GM12865 (cell line): ENCODE measurements at regions not wholly inside any gene's neighbourhood (a gene's known extent, or its start where the extent isn't known, plus 50 kb on each side); places are given as distances from the start of the nearest gene placed in this dataset.

Experiments
- DNase-seq: peaks from one replicate; pipeline ENCODE4 v3.0.0; 2010; ENCODE audit warnings: low read depth
- H3K4me3 ChIP-seq: 2 replicates; pipeline ENCODE4 v1.5.1; 2011; ENCODE audit warnings: mild to moderate bottlenecking, low read depth, low read length, control low read depth
- CTCF ChIP-seq: IDR thresholded peaks from 2 replicates; pipeline ENCODE4 v1.5.1; 2011; ENCODE audit warnings: low read length, control low read depth, low read depth, inconsistent platforms; ENCODE audit not compliant: insufficient read depth; ENCODE audit errors: missing control alignments

DNA sequence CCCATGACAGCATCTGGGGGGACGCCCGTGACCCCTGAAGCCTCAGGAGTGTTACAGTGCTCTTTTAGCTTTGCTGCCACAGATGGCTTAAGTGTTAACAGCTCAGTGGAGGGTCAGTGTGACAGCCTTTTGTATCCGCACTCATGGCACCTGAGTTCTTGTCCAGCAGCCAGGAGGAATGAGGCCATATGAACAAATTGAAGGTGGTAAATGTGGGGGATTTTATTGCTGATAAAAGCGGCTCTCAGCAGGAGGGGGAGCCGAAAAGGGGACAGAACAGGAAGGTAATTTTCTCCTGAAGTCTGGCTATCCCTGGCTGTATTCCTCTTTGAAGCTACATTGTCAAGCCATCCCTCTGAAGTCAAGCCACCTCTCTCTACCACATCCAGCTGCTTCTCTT is 441.0 kb downstream of the RAPGEF2 start:
- H3K4me3 ChIP-seq: no peak overlapping the region
- no peak for TF ChIP-seq CTCF
- no peak for DNase-seq

GRCh38 chr4:159545556-159545955 is 442.7 kb downstream of the RAPGEF2 start:
- H3K4me3 ChIP-seq: no peak overlapping the region
- TF ChIP-seq CTCF: no peak
- no peak for DNase-seq

DNA sequence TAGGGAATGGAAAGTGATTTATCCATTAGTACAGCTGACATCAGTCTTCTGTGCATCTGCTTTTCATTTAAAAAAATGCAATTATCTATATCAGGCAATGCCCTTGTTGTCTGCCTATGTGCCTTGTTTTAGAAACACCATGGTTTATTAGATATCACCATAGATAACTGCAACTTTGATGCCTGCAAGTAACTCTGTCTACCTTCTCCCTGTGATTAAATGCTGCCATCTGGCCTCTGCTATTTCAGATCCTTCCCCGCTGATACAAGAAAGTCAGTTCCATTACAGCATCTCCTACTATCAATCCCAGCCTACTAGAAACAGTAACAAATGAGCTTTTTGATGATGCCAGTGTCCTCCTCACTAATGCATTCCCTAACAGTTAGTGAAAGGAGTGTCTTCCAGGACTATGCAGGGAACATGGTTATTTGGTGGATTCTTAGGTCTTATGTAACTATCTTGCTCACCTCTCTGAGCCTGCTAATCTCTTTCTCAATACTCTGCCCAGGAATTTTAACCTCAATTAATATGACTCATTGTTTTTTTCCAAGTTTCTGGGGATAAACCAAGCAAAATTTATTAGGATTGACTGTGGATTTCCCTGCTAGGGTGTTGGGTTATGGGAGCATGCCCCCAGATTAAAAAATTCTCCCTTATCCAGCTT is 444.9 kb downstream of the RAPGEF2 start:
- DNase-seq: no peak
- H3K4me3 ChIP-seq: no peak overlapping the region
- no peak for TF ChIP-seq CTCF

- no peak for TF ChIP-seq CTCF
- H3K4me3 ChIP-seq: no peak overlapping the region
- no peak for DNase-seq
Measured at GRCh38 chr4:159549098-159549518, 446.2 kb downstream of the RAPGEF2 start.

GRCh38 chr4:159551281-159551680 is 448.4 kb downstream of the RAPGEF2 start:
- TF ChIP-seq CTCF: no peak
- DNase-seq: no peak
- H3K4me3 ChIP-seq: no peak overlapping the region

GRCh38 chr4:159552979-159553768 is 450.3 kb downstream of the RAPGEF2 start:
- DNase-seq: no peak
- no peak overlapping the region for H3K4me3 ChIP-seq
- TF ChIP-seq CTCF: no peak

DNA sequence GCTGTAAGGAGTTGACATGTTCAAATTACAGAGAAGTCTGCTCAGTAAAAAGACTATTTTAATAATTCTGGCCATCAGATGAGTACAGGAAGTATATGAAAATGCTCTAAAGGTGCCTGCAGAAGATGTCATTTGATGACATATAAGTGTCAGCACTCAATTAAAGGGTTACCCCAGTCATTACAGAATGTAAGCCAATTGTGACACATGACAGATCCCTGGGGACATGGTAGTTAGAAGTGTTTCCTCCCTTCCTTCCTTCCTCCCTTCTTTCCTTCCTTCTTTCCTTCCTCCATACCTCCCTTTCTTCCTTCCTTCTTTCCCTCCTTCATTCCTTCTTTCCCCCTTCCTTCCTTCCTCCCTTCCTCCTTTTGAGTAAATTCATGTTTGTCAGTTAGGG is 453.0 kb downstream of the RAPGEF2 start:
- TF ChIP-seq CTCF: no peak
- no peak for DNase-seq
- H3K4me3 ChIP-seq: no peak overlapping the region
